ENCODE measurements at regions not wholly inside any gene's neighbourhood (a gene's known extent, or its start where the extent isn't known, plus 50 kb on each side); places are given as distances from the start of the nearest gene placed in this dataset.

- Histone ChIP-seq H3K27me3 (ENCODE audit: control insufficient read depth, insufficient read depth, low read length) (no peaks in the 10 kb centered on the region), H3K4me3 (ENCODE audit: low read length) (no peak overlapping the region), H3K9me3 (ENCODE audit: control insufficient read depth, insufficient read depth, low read length) (no peaks in the 10 kb centered on the region), H3K36me3 (ENCODE audit: control insufficient read depth, insufficient read depth, low read length) (no peaks in the 10 kb centered on the region), H3K27ac (ENCODE audit: low read length) (no peak overlapping the region), H3K4me1 (ENCODE audit: control insufficient read depth, insufficient read depth, low read length) (no peaks in the 10 kb centered on the region; the same call in 1 of the 2 replicates)
- WGBS (ENCODE audit: insufficient coverage, insufficient read length), result no CpG with 5 or more reads among the region's 7 CpGs
- no peak for DNase-seq (ENCODE audit: low read depth, low spot score)
Observed at GRCh38 chr20:60478533-60478932, 520.3 kb downstream of the CDH26 start.

- Histone ChIP-seq H3K27ac (ENCODE audit: low read length) (no peak overlapping the region), H3K4me3 (ENCODE audit: low read length) (no peak overlapping the region), H3K36me3 (ENCODE audit: control insufficient read depth, insufficient read depth, low read length) (no peaks in the 10 kb centered on the region), H3K9me3 (ENCODE audit: control insufficient read depth, insufficient read depth, low read length) (no peaks in the 10 kb centered on the region), H3K27me3 (ENCODE audit: control insufficient read depth, insufficient read depth, low read length) (no peaks in the 10 kb centered on the region), H3K4me1 (ENCODE audit: control insufficient read depth, insufficient read depth, low read length) (no peaks in the 10 kb centered on the region; the same call in 1 of the 2 replicates)
- no CpG with 5 or more reads among the region's 25 CpGs for WGBS (ENCODE audit: insufficient coverage, insufficient read length)
- no peak for DNase-seq (ENCODE audit: low read depth, low spot score)
Observed at GRCh38 chr20:60480950-60481742, 522.9 kb downstream of the CDH26 start.

GRCh38 chr20:60481743-60482133 is 523.5 kb downstream of the CDH26 start:
- Histone ChIP-seq H3K36me3 (ENCODE audit: control insufficient read depth, insufficient read depth, low read length) (no peaks in the 10 kb centered on the region), H3K27me3 (ENCODE audit: control insufficient read depth, insufficient read depth, low read length) (no peaks in the 10 kb centered on the region), H3K9me3 (ENCODE audit: control insufficient read depth, insufficient read depth, low read length) (no peaks in the 10 kb centered on the region), H3K27ac (ENCODE audit: low read length) (no peak overlapping the region), H3K4me1 (ENCODE audit: control insufficient read depth, insufficient read depth, low read length) (no peaks in the 10 kb centered on the region; the same call in 1 of the 2 replicates), H3K4me3 (ENCODE audit: low read length) (no peak overlapping the region)
- WGBS (ENCODE audit: insufficient coverage, insufficient read length), result no CpG with 5 or more reads among the region's 7 CpGs
- no peak for DNase-seq (ENCODE audit: low read depth, low spot score)

- Histone ChIP-seq H3K9me3 (ENCODE audit: control insufficient read depth, insufficient read depth, low read length) (no peaks in the 10 kb centered on the region), H3K36me3 (ENCODE audit: control insufficient read depth, insufficient read depth, low read length) (no peaks in the 10 kb centered on the region), H3K4me1 (ENCODE audit: control insufficient read depth, insufficient read depth, low read length) (no peaks in the 10 kb centered on the region; the same call in 1 of the 2 replicates), H3K4me3 (ENCODE audit: low read length) (no peak overlapping the region), H3K27me3 (ENCODE audit: control insufficient read depth, insufficient read depth, low read length) (no peaks in the 10 kb centered on the region), H3K27ac (ENCODE audit: low read length) (no peak overlapping the region)
- DNase-seq (ENCODE audit: low read depth, low spot score), result no peak
- no CpG with 5 or more reads among the region's 16 CpGs for WGBS (ENCODE audit: insufficient coverage, insufficient read length)
Observed at GRCh38 chr20:60482221-60483008, 524.2 kb downstream of the CDH26 start.

- Histone ChIP-seq H3K4me1 (ENCODE audit: control insufficient read depth, insufficient read depth, low read length) (no peaks in the 10 kb centered on the region; the same call in 1 of the 2 replicates), H3K27ac (ENCODE audit: low read length) (no peak overlapping the region), H3K36me3 (ENCODE audit: control insufficient read depth, insufficient read depth, low read length) (no peaks in the 10 kb centered on the region), H3K27me3 (ENCODE audit: control insufficient read depth, insufficient read depth, low read length) (no peaks in the 10 kb centered on the region), H3K4me3 (ENCODE audit: low read length) (no peak overlapping the region), H3K9me3 (ENCODE audit: control insufficient read depth, insufficient read depth, low read length) (no peaks in the 10 kb centered on the region)
- no CpG with 5 or more reads among the region's 1 CpG for WGBS (ENCODE audit: insufficient coverage, insufficient read length)
- no peak for DNase-seq (ENCODE audit: low read depth, low spot score)
Observed at GRCh38 chr20:60483371-60483770, 525.1 kb downstream of the CDH26 start.

- WGBS (ENCODE audit: insufficient coverage, insufficient read length), result no CpG with 5 or more reads among the region's 7 CpGs
Observed at GRCh38 chr20:60484316-60484715, 526.1 kb downstream of the CDH26 start.

GRCh38 chr20:60485012-60485760 is 527.0 kb downstream of the CDH26 start:
- no peaks in the 10 kb centered on the region for H3K9me3 ChIP-seq (ENCODE audit: control insufficient read depth, insufficient read depth, low read length)
- no CpG with 5 or more reads among the region's 20 CpGs for WGBS (ENCODE audit: insufficient coverage, insufficient read length)
- H3K27ac ChIP-seq (ENCODE audit: low read length), result no peak overlapping the region
- H3K4me3 ChIP-seq (ENCODE audit: low read length), result no peak overlapping the region
- no peak for DNase-seq (ENCODE audit: low read depth, low spot score)
- no peaks in the 10 kb centered on the region for H3K27me3 ChIP-seq (ENCODE audit: control insufficient read depth, insufficient read depth, low read length)
- H3K36me3 ChIP-seq (ENCODE audit: control insufficient read depth, insufficient read depth, low read length), result no peaks in the 10 kb centered on the region
- no peaks in the 10 kb centered on the region; the same call in 1 of the 2 replicates for H3K4me1 ChIP-seq (ENCODE audit: control insufficient read depth, insufficient read depth, low read length)

More at GRCh38 chr20:60484316-60484715, 526.1 kb downstream of the CDH26 start:
- no peak for DNase-seq (ENCODE audit: low read depth, low spot score)
- H3K9me3 ChIP-seq (ENCODE audit: control insufficient read depth, insufficient read depth, low read length), result no peaks in the 10 kb centered on the region
- no peak overlapping the region for H3K4me3 ChIP-seq (ENCODE audit: low read length)
- H3K4me1 ChIP-seq (ENCODE audit: control insufficient read depth, insufficient read depth, low read length), result no peaks in the 10 kb centered on the region; the same call in 1 of the 2 replicates
- H3K36me3 ChIP-seq (ENCODE audit: control insufficient read depth, insufficient read depth, low read length), result no peaks in the 10 kb centered on the region
- no peaks in the 10 kb centered on the region for H3K27me3 ChIP-seq (ENCODE audit: control insufficient read depth, insufficient read depth, low read length)
- no peak overlapping the region for H3K27ac ChIP-seq (ENCODE audit: low read length)

- Histone ChIP-seq H3K27ac (ENCODE audit: low read length) (no peak overlapping the region), H3K27me3 (ENCODE audit: control insufficient read depth, insufficient read depth, low read length) (no peaks in the 10 kb centered on the region), H3K4me3 (ENCODE audit: low read length) (no peak overlapping the region), H3K4me1 (ENCODE audit: control insufficient read depth, insufficient read depth, low read length) (no peaks in the 10 kb centered on the region; the same call in 1 of the 2 replicates), H3K9me3 (ENCODE audit: control insufficient read depth, insufficient read depth, low read length) (no peaks in the 10 kb centered on the region), H3K36me3 (ENCODE audit: control insufficient read depth, insufficient read depth, low read length) (no peaks in the 10 kb centered on the region)
- DNase-seq (ENCODE audit: low read depth, low spot score), result no peak
- whole genome bisulfite sequencing (ENCODE audit: insufficient coverage, insufficient read length), result no CpG with 5 or more reads among the region's 10 CpGs
Observed at GRCh38 chr20:60486315-60486714, 528.1 kb downstream of the CDH26 start.

- Histone ChIP-seq H3K36me3 (ENCODE audit: control insufficient read depth, insufficient read depth, low read length) (no peaks in the 10 kb centered on the region), H3K9me3 (ENCODE audit: control insufficient read depth, insufficient read depth, low read length) (no peaks in the 10 kb centered on the region), H3K4me3 (ENCODE audit: low read length) (no peak overlapping the region), H3K27ac (ENCODE audit: low read length) (no peak overlapping the region), H3K4me1 (ENCODE audit: control insufficient read depth, insufficient read depth, low read length) (no peaks in the 10 kb centered on the region; the same call in 1 of the 2 replicates), H3K27me3 (ENCODE audit: control insufficient read depth, insufficient read depth, low read length) (no peaks in the 10 kb centered on the region)
- no peak for DNase-seq (ENCODE audit: low read depth, low spot score)
- no CpG with 5 or more reads among the region's 8 CpGs for WGBS (ENCODE audit: insufficient coverage, insufficient read length)
Observed at GRCh38 chr20:60486937-60487336, 528.7 kb downstream of the CDH26 start.
